K562 (cell line): ENCODE measurements at regions not wholly inside any gene's neighbourhood (a gene's known extent, or its start where the extent isn't known, plus 50 kb on each side); places are given as distances from the start of the nearest gene placed in this dataset.

Experiments
- CBFB ChIP-seq: sonication (generic); formaldehyde crosslinking; IDR thresholded peaks from 2 replicates; pipeline ENCODE4 v1.4.0; 2020; ENCODE audit warnings: mild to moderate bottlenecking, missing genetic modification reagents
- CBX1 ChIP-seq: sonication (generic); IDR thresholded peaks from 2 replicates; pipeline ENCODE4 v1.6.1; 2016; ENCODE audit warnings: antibody characterized with exemption, low read depth, mild to moderate bottlenecking
- DMBX1 ChIP-seq: fragments of 250-450 bp; sonication (Bioruptor Pico); IDR thresholded peaks from 2 replicates; pipeline ENCODE4 v1.8.0; 2022; ENCODE audit warnings: inconsistent platforms, mild to moderate bottlenecking, moderate library complexity, borderline replicate concordance
- ESRRA ChIP-seq: fragments of 450-650 bp; IDR thresholded peaks from 2 replicates; pipeline ENCODE4 v1.6.1; 2014; ENCODE audit warnings: low read depth, mild to moderate bottlenecking, moderate library complexity, borderline replicate concordance
- HNRNPLL ChIP-seq: fragments of 200-400 bp; formaldehyde crosslinking; IDR thresholded peaks from 2 replicates; pipeline ENCODE4 v1.6.1; 2017; ENCODE audit warnings: low read length, low read depth, mild to moderate bottlenecking; ENCODE audit not compliant: poor library complexity, severe bottlenecking
- MCM7 ChIP-seq, 2 experiments: fragments of 450-650 bp; IDR thresholded peaks; 2 replicates each; pipeline ENCODE4 v1.6.1; 2016 to 2018
- PHF20 ChIP-seq: fragments of 450-650 bp; IDR thresholded peaks from 2 replicates; pipeline ENCODE4 v1.6.1; 2018; ENCODE audit not compliant: partially characterized antibody
- RBM25 ChIP-seq: fragments of 200-400 bp; formaldehyde crosslinking; IDR thresholded peaks from 2 replicates; pipeline ENCODE4 v1.6.1; 2018; ENCODE audit warnings: low read length, low read depth, moderate library complexity; ENCODE audit not compliant: severe bottlenecking
- TAF1 ChIP-seq: IDR thresholded peaks from 2 replicates; pipeline ENCODE4 v1.6.1; 2011; ENCODE audit warnings: mild to moderate bottlenecking, low read length, moderate library complexity; ENCODE audit not compliant: insufficient read depth, control insufficient read depth, severe bottlenecking; ENCODE audit errors: extremely low read depth
- TOE1 ChIP-seq, 2 experiments: fragments of 450-650 bp in 1 of 2; sonication (generic) in 1 of 2; formaldehyde crosslinking in 1 of 2; IDR thresholded peaks; 2 replicates each; pipeline versions ENCODE4 v1.7.1 to v1.8.0; 2016 to 2022; ENCODE audit warnings: borderline replicate concordance in 2 of 2, mild to moderate bottlenecking in 2 of 2, antibody characterized with exemption in 1 of 2, inconsistent platforms in 1 of 2, low read depth in 1 of 2, missing genetic modification reagents in 1 of 2, moderate library complexity in 1 of 2
- TF ChIP-seq, protein P1 (sequence below), 2 experiments: fragments of 200-800 bp in 1 of 2; sonication (Bioruptor generic) in 1 of 2; sonication (generic) in 1 of 2; formaldehyde crosslinking in 1 of 2; IDR thresholded peaks in 1 of 2; conservative IDR thresholded peaks in 1 of 2; 2 replicates each; pipeline versions ENCODE4 v1.5.0 to v1.6.1; 2016 to 2020; ENCODE audit warnings: missing compliant biosample characterization in 1 of 2, missing genetic modification characterization in 1 of 2, missing genetic modification reagents in 1 of 2
- TF ChIP-seq, protein P2 (sequence below): sonication (generic); formaldehyde crosslinking; IDR thresholded peaks from 2 replicates; pipeline ENCODE4 v1.8.1; 2023; ENCODE audit warnings: mild to moderate bottlenecking, missing genetic modification reagents
- TF ChIP-seq, protein P3 (sequence below): fragments of 450-650 bp; IDR thresholded peaks from 2 replicates; pipeline ENCODE4 v1.6.1; 2016; ENCODE audit warnings: low read depth, mild to moderate bottlenecking, moderate library complexity
- TF ChIP-seq, protein P4 (sequence below): sonication (generic); formaldehyde crosslinking; IDR thresholded peaks from 2 replicates; pipeline ENCODE4 v1.9.0; 2022; ENCODE audit warnings: mild to moderate bottlenecking, missing genetic modification reagents
- TF ChIP-seq, protein P5 (sequence below): IDR thresholded peaks from 3 replicates; pipeline ENCODE4 v1.6.1; 2011; ENCODE audit warnings: borderline replicate concordance, mild to moderate bottlenecking; ENCODE audit not compliant: insufficient read length, insufficient read depth

DNA sequence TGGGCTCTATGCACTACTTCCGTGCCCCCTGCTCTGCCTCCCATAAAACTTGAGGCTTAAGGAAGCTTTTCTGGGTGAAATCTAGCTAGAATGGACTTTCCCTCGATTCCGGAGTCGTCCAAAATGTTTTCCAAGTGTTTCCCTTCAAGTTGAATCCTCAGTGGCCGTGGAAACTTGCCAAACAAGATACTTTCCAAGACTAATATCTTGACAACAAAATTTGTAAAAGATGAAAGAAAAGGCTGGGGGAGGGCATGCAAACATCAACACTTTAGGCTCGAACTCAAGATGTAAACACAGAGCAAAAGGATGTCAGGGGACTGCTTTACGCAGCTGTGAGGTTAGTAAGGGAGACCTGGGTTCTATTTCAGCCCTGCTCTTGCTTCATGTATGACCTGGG lies 482.8 kb upstream of the KLF4 start (continued):
- TF ChIP-seq, protein P1, sequence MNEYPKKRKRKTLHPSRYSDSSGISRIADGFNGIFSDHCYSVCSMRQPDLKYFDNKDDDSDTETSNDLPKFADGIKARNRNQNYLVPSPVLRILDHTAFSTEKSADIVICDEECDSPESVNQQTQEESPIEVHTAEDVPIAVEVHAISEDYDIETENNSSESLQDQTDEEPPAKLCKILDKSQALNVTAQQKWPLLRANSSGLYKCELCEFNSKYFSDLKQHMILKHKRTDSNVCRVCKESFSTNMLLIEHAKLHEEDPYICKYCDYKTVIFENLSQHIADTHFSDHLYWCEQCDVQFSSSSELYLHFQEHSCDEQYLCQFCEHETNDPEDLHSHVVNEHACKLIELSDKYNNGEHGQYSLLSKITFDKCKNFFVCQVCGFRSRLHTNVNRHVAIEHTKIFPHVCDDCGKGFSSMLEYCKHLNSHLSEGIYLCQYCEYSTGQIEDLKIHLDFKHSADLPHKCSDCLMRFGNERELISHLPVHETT (CRISPR knock-in tag; conservative IDR thresholded peaks at IDR 0.05 in 1 of 2, IDR thresholded peaks at IDR 0.05 in 1 of 2), result no peak
- no peak for TF ChIP-seq MCM7 (IDR thresholded peaks at IDR 0.05)
- TF ChIP-seq TAF1, result no peak
- no peak for TF ChIP-seq DMBX1
- TF ChIP-seq PHF20, result no peak
- TF ChIP-seq TOE1 (IDR thresholded peaks at IDR 0.05; ENCODE audit: borderline replicate concordance), result no peak
- no peak for TF ChIP-seq TOE1 (CRISPR knock-in tag; IDR thresholded peaks at IDR 0.05; ENCODE audit: borderline replicate concordance, low read depth)
- no peak for TF ChIP-seq RBM25
- TF ChIP-seq ESRRA, result no peak
- TF ChIP-seq CBX1, result no peak
- no peak for TF ChIP-seq HNRNPLL
- TF ChIP-seq, protein P2, sequence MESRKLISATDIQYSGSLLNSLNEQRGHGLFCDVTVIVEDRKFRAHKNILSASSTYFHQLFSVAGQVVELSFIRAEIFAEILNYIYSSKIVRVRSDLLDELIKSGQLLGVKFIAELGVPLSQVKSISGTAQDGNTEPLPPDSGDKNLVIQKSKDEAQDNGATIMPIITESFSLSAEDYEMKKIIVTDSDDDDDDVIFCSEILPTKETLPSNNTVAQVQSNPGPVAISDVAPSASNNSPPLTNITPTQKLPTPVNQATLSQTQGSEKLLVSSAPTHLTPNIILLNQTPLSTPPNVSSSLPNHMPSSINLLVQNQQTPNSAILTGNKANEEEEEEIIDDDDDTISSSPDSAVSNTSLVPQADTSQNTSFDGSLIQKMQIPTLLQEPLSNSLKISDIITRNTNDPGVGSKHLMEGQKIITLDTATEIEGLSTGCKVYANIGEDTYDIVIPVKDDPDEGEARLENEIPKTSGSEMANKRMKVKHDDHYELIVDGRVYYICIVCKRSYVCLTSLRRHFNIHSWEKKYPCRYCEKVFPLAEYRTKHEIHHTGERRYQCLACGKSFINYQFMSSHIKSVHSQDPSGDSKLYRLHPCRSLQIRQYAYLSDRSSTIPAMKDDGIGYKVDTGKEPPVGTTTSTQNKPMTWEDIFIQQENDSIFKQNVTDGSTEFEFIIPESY (CRISPR knock-in tag), result no peak
- TF ChIP-seq, protein P3, sequence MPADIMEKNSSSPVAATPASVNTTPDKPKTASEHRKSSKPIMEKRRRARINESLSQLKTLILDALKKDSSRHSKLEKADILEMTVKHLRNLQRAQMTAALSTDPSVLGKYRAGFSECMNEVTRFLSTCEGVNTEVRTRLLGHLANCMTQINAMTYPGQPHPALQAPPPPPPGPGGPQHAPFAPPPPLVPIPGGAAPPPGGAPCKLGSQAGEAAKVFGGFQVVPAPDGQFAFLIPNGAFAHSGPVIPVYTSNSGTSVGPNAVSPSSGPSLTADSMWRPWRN, result no peak
- TF ChIP-seq, protein P4, sequence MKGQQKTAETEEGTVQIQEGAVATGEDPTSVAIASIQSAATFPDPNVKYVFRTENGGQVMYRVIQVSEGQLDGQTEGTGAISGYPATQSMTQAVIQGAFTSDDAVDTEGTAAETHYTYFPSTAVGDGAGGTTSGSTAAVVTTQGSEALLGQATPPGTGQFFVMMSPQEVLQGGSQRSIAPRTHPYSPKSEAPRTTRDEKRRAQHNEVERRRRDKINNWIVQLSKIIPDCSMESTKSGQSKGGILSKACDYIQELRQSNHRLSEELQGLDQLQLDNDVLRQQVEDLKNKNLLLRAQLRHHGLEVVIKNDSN (CRISPR knock-in tag), result no peak
- no peak for TF ChIP-seq CBFB (CRISPR knock-in tag)
- TF ChIP-seq, protein P5, sequence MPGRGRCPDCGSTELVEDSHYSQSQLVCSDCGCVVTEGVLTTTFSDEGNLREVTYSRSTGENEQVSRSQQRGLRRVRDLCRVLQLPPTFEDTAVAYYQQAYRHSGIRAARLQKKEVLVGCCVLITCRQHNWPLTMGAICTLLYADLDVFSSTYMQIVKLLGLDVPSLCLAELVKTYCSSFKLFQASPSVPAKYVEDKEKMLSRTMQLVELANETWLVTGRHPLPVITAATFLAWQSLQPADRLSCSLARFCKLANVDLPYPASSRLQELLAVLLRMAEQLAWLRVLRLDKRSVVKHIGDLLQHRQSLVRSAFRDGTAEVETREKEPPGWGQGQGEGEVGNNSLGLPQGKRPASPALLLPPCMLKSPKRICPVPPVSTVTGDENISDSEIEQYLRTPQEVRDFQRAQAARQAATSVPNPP, result no peak
